ENCODE measurements at regions not wholly inside any gene's neighbourhood (a gene's known extent, or its start where the extent isn't known, plus 50 kb on each side); places are given as distances from the start of the nearest gene placed in this dataset.

DNA sequence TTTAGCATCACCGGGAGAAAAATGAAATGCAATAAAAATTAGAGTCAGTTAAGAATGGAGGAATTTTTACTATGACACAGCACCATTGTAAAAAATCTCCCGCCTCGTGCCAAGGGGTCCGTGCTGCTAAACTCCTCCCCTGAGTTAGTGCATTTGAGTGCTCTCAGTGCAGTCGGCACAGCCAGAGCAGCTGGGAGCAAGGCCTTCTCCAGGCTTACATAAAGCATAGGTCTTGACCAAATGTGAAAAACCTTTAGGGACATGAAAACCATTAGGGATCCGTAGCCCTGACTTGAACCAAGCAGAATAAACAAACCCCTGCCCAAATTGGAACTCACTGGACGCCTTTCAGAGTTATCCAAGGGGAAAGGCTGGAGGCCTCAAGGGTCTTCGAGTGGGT, 152.6 kb downstream of the PLCE1 start:
- no peak overlapping the region for H3K4me3 Mint-ChIP-seq
- WGBS, 2 experiments (ENCODE audit: insufficient coverage in 1 of 2, insufficient read length in 1 of 2) = 91 to 94% methylated on average over 6 to 8 of the region's 8 CpGs
- Histone ChIP-seq H3K36me3 (ENCODE audit: control insufficient read depth, insufficient read depth, low read length) (peaks cover 23% of the 10 kb centered on the region), H3K4me1 (ENCODE audit: control insufficient read depth, insufficient read depth, low read length) (peaks cover 3% of the 10 kb centered on the region), H3K9ac (ENCODE audit: extremely low read depth, low read length, poor library complexity, severe bottlenecking) (no peak overlapping the region), H3K9me3 (ENCODE audit: control insufficient read depth, low read length) (peaks cover 29% of the 10 kb centered on the region), H3K27ac (ENCODE audit: low read depth, low read length) (no peak overlapping the region), H3K27me3 (ENCODE audit: control insufficient read depth, insufficient read depth, low read length, poor library complexity, severe bottlenecking) (no peaks in the 10 kb centered on the region), H3K4me3 (ENCODE audit: low read length) (no peak overlapping the region)
- peaks cover 12% of the 10 kb centered on the region for H3K4me1 Mint-ChIP-seq
- no peaks in the 10 kb centered on the region for H3K27me3 Mint-ChIP-seq (ENCODE audit: insufficient read depth)
- no peak overlapping the region for H3K27ac Mint-ChIP-seq
- H3K36me3 Mint-ChIP-seq (ENCODE audit: low read depth) = peaks cover 7% of the 10 kb centered on the region
- no peak for DNase-seq
- H3K9me3 Mint-ChIP-seq = peaks cover 14% of the 10 kb centered on the region
- no peak for TF ChIP-seq CTCF (conservative IDR thresholded peaks at IDR 0.05)

GRCh38 chr10:94146746-94147145, 153.0 kb downstream of the PLCE1 start:
- Mint-ChIP-seq H3K4me1 (peaks cover 12% of the 10 kb centered on the region), H3K27me3 (ENCODE audit: insufficient read depth) (no peaks in the 10 kb centered on the region), H3K36me3 (ENCODE audit: low read depth) (peaks cover 7% of the 10 kb centered on the region), H3K27ac (no peak overlapping the region), H3K4me3 (no peak overlapping the region), H3K9me3 (peaks cover 14% of the 10 kb centered on the region)
- H3K27ac ChIP-seq (ENCODE audit: low read depth, low read length) = no peak overlapping the region
- peaks cover 23% of the 10 kb centered on the region for H3K36me3 ChIP-seq (ENCODE audit: control insufficient read depth, insufficient read depth, low read length)
- no peak for TF ChIP-seq CTCF (conservative IDR thresholded peaks at IDR 0.05)
- H3K9ac ChIP-seq (ENCODE audit: extremely low read depth, low read length, poor library complexity, severe bottlenecking) = no peak overlapping the region
- DNase-seq = no peak
- H3K4me3 ChIP-seq (ENCODE audit: low read length) = no peak overlapping the region
- peaks cover 29% of the 10 kb centered on the region for H3K9me3 ChIP-seq (ENCODE audit: control insufficient read depth, low read length)
- 96% methylated on average over 5 of the region's 5 CpGs for whole genome bisulfite sequencing, 2 experiments (ENCODE audit: insufficient coverage in 1 of 2, insufficient read length in 1 of 2)
- H3K4me1 ChIP-seq (ENCODE audit: control insufficient read depth, insufficient read depth, low read length) = peaks cover 3% of the 10 kb centered on the region
- no peaks in the 10 kb centered on the region for H3K27me3 ChIP-seq (ENCODE audit: control insufficient read depth, insufficient read depth, low read length, poor library complexity, severe bottlenecking)

DNA sequence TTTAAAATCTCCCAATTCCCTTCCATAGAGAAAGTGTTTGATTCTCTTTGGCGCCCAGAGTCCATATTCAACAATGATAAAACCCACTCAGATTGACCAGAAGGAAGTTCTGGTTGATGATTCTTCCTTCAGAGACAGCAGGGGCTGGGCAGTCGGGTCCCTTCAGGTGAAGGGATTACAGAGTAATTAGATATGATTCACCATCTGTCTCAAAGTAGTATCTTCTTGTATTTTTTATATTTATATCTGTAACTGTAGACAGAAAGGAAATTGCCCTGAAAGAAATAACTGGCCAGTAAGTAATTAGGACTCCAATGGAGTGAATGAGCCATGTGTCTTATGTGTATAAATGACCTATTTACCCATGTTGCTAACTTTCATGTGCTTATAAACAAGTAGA, 156.0 kb downstream of the PLCE1 start:
- no peak for TF ChIP-seq CTCF (conservative IDR thresholded peaks at IDR 0.05)
- Histone ChIP-seq H3K9me3 (ENCODE audit: control insufficient read depth, low read length) (peaks cover 20% of the 10 kb centered on the region), H3K4me3 (ENCODE audit: low read length) (no peak overlapping the region), H3K27ac (ENCODE audit: low read depth, low read length) (no peak overlapping the region), H3K4me1 (ENCODE audit: control insufficient read depth, insufficient read depth, low read length) (peaks cover 3% of the 10 kb centered on the region), H3K36me3 (ENCODE audit: control insufficient read depth, insufficient read depth, low read length) (peaks cover 13% of the 10 kb centered on the region), H3K27me3 (ENCODE audit: control insufficient read depth, insufficient read depth, low read length, poor library complexity, severe bottlenecking) (no peaks in the 10 kb centered on the region), H3K9ac (ENCODE audit: extremely low read depth, low read length, poor library complexity, severe bottlenecking) (no peak overlapping the region)
- Mint-ChIP-seq H3K9me3 (peaks cover 14% of the 10 kb centered on the region), H3K27ac (no peak overlapping the region), H3K4me3 (no peak overlapping the region), H3K36me3 (ENCODE audit: low read depth) (no peaks in the 10 kb centered on the region), H3K4me1 (peaks cover 12% of the 10 kb centered on the region), H3K27me3 (ENCODE audit: insufficient read depth) (no peaks in the 10 kb centered on the region)
- no peak for DNase-seq
- 87% methylated on average over 2 of the region's 2 CpGs; no CpG with 5 or more reads in 1 of the 2 experiments for WGBS, 2 experiments (ENCODE audit: insufficient coverage in 1 of 2, insufficient read length in 1 of 2)
